HG03175 (cell line): ENCODE measurements at regions not wholly inside any gene's neighbourhood (a gene's known extent, or its start where the extent isn't known, plus 50 kb on each side); places are given as distances from the start of the nearest gene placed in this dataset.
"Not testable (repeated sequence)": the region's sequence is repeated elsewhere in the genome, so short reads cannot be mapped to it uniquely, and the experiment has no call there.

Experiments
- ATAC-seq: cut with Tn5 transposase; IDR thresholded peaks from one replicate; pipeline ENCODE4 v1.9.1; 2021; ENCODE audit warnings: mild to moderate bottlenecking, moderate library complexity; ENCODE audit not compliant: unreplicated experiment

DNA sequence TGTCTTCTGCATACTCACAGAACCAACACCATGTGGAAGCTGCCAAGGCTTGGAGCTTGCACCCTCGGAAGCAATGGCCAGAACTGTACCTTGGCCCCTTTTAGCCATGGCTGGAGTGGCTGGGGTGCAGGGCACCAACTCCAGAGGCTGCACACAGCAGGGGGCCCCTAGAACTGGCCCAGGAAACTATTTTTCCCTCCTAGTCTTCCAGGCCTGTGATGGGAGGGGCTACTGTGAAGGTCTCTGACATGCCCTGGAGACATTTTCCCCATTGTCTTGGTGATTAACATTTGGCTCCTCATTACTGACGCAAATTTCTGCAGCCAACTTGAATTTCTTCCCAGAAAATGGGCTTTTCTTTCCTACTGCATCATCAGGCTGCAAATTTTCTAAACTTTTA lies 248.6 kb upstream of the RHOBTB1 start:
- ATAC-seq: not testable (repeated sequence)

GRCh38 chr10:61192042-61192441 lies 248.1 kb upstream of the RHOBTB1 start:
- ATAC-seq: no peak

DNA sequence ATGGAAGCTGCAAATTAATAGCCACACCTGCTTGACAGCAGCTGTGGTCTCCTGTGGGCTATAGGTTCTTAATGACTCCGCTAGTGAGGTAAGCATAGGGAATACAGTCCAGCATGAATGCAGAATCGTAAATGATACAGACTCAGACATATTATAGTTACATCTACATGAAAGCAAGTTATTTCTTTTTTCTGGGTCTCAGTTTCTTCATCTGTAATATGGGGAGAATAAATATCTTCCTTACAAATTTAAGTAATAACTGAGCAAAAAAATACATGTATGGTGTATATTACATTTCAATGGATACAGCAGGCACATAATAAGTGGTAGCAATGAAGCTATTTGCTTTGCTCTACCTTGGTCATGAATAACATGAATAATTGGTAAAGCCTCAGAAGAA lies 245.9 kb upstream of the RHOBTB1 start:
- ATAC-seq: no peak

DNA sequence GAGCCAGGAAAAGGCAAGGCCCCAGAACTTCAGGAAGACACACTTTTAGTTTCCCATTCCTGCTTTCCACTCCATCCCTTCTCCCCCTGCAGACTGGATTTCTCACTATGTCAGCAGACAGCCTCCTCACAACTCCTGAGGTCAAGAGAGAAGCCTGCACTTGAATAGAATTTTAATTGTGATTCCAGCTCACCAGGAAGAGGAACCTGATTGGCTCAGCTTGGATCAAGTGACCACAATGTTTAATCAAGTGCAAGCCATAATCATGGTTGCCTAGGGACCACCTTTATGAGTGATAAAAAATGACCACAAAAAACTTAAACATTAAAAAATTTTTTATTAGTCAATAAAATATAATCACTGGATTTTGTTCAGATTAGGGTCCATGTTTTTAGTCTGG lies 244.7 kb upstream of the RHOBTB1 start:
- ATAC-seq: no peak

- ATAC-seq: no peak
Measured at GRCh38 chr10:61188101-61188500, 244.1 kb upstream of the RHOBTB1 start.

- no peak for ATAC-seq
Measured at GRCh38 chr10:61187601-61188000, 243.6 kb upstream of the RHOBTB1 start.

GRCh38 chr10:61186408-61186807 lies 242.4 kb upstream of the RHOBTB1 start:
- ATAC-seq: no peak

GRCh38 chr10:61184429-61184828 lies 240.4 kb upstream of the RHOBTB1 start:
- ATAC-seq: no peak

DNA sequence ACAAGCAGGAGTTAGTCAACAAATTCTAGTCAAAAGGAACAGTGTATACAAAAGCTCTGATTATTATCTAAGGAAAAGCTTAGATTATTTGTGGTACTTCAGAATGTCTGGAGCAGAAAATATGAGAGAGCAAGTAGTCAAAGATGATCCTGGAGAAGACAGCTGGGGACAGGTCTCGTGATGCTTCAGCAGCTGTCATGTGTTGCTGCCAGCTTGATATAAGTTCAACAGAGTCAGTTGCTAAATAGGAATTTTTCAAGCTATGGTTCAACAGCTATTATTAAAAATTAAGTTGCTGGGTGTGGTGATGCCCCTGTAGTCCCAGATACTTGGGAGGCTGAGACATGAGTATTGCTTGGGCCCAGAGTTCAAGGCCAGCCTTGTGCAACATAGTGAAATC lies 240.0 kb upstream of the RHOBTB1 start:
- ATAC-seq: no peak

- ATAC-seq: no peak
Measured at GRCh38 chr10:61181832-61182231, 237.8 kb upstream of the RHOBTB1 start.

DNA sequence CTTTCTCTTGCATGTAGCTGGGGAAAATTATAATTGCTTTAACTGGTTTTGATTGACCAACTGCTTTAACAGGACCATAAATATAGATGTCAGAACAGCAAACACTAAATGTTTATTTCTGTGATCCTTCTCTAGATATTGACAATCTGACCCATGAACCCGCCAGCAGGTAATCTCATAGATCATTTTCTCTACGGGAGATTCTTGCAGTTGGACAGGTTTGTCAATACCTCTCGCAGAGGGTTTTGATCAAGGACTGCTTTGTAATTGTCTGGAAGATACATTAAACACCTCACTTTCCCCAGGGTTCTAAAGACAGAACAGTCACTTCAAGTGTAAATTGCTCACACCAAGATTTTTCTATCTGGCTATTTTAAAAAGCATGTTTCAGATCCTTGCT lies 235.8 kb upstream of the RHOBTB1 start:
- ATAC-seq: no peak

- no peak for ATAC-seq
Measured at GRCh38 chr10:61176424-61176823, 232.4 kb upstream of the RHOBTB1 start.

DNA sequence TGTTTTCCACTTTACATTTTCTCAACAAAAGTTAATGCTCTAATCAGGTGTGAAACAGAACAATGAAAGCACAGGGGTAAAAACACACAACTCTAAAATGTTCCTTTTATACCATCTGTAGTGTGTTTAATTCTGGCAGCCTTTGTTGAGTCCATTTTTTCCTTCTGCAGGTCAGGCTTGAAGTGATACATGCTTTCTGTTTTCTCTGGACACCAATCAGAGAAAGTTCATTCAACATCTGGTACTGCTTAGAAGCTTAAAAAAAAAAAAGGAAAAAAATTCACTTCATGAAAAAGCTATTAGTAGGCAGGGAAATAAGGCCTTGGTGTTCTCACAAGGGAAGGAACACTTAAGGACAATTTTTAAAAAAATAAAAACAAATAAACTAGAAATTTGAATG lies 231.3 kb upstream of the RHOBTB1 start:
- ATAC-seq: no peak

DNA sequence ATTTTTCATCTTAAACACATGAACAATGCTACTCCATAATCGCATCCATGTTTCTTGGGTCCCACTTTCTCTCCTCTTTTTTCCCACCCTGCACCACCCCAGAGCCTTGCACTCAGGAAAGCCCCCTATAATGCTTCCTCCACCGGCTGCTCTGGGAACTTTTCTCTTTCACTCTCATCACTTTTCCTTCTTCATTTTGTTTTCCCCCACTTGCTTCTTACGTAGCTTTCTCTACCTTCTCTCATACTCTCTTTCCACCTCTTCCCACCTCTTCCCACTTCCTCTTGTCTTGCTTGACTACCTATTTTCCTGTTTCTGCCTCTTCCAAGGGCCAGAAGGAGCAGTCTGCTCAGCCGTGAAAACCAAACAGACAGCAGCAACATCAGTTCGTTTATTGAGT lies 229.5 kb upstream of the RHOBTB1 start:
- ATAC-seq: no peak

- no peak for ATAC-seq
Measured at GRCh38 chr10:61172182-61172926, 228.4 kb upstream of the RHOBTB1 start.

- no peak for ATAC-seq
Measured at GRCh38 chr10:61170594-61170993, 226.6 kb upstream of the RHOBTB1 start.

GRCh38 chr10:61169294-61169693 lies 225.3 kb upstream of the RHOBTB1 start:
- ATAC-seq: no peak

DNA sequence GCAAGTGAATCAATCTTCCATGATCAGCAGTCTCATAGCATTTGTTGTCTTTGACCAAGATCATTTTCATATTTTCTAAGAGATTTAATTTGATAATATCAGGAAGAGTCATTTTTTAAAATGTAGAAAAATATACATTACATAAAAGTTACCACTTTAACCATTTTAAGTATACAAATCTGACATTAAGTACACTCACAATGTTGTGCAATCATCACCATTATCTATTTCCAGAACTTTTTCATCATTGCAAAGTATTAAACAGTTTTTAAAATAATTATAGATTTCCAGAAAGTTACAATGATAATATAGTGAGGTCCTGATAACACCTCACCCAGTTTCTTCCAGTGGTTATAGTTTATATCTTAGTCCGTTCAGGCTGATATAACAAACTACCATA lies 222.5 kb upstream of the RHOBTB1 start:
- no peak for ATAC-seq

GRCh38 chr10:61166065-61166464 lies 222.1 kb upstream of the RHOBTB1 start:
- no peak for ATAC-seq

DNA sequence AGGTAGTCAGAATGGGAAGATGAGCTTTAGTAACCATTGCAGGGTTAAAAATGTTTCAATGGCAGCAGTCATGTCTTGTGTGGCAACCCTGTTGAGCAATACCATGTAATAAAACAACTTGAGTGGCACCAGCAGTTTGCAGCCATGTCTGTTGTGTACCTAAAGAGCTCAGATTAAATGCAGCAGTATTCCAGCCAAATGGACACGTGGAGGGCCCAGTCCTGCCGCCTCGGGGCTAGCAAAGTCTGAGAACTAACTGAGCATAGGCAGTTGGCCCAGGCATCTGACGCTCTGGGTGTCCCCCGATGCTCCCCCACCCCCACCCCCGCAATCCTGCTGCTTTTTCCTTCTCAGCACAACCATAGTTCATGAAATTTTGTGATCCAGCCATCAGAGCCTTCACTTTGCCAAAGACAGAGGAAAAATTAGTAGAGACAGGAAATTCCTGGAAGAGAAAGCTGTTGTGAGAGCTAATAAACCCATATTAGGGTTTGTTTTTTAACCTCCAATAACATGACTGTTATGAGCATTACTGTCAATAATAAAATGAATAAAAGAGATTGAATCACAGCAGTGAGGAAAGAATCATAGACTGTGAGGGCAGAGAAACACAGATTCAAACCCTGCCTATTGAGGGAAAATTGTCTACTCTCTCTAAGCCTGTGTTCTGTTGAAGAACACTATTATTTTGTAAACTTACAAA lies 220.6 kb upstream of the RHOBTB1 start:
- no peak for ATAC-seq

GRCh38 chr10:61163403-61163802 lies 219.4 kb upstream of the RHOBTB1 start:
- no peak for ATAC-seq

- ATAC-seq: no peak
Measured at GRCh38 chr10:61160253-61160652, 216.3 kb upstream of the RHOBTB1 start.

DNA sequence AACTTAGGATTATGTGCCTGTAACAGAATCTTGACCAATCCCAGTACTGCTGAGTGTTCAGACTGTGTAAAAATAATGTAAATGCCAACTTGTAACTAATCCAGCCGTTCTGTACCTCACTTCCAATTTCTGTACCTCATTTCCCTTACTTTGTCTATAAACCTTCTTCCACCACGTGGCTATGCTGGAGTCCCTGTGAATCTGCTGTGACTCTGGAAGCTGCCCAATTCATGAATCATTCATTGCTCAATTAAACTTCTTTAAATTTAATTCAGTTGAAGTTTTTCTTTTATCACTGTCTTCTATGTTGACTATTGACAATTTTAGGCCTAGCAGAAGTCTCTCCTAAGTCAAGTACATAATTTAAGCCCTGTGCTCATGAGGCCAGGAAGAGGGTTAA lies 215.3 kb upstream of the RHOBTB1 start:
- no peak for ATAC-seq
